SIG-M5 treated with dmso at 0.1 percent for 504 hours (cell line): ENCODE measurements at regions not wholly inside any gene's neighbourhood (a gene's known extent, or its start where the extent isn't known, plus 50 kb on each side); places are given as distances from the start of the nearest gene placed in this dataset.

ENCODE experiments used
- DNase-seq: peaks from one replicate; lab custom pipeline; 2025; ENCODE audit not compliant: unreplicated experiment; lab: John Stamatoyannopoulos, UW

- no peak for DNase-seq
Measured at GRCh38 chr2:199136242-199136641, 321.5 kb downstream of the SATB2 start.

- DNase-seq: no peak
Measured at GRCh38 chr2:199131876-199132275, 325.9 kb downstream of the SATB2 start.

- DNase-seq: no peak
Measured at GRCh38 chr2:199131136-199131655, 326.5 kb downstream of the SATB2 start.

- DNase-seq: no peak
Measured at GRCh38 chr2:199130501-199130900, 327.2 kb downstream of the SATB2 start.

GRCh38 chr2:199128476-199129229 lies 329.1 kb downstream of the SATB2 start:
- DNase-seq: peak; percentile 3

GRCh38 chr2:199119796-199120195 lies 337.9 kb downstream of the SATB2 start:
- no peak for DNase-seq

- no peak for DNase-seq
Measured at GRCh38 chr2:199118673-199119112, 339.0 kb downstream of the SATB2 start.

GRCh38 chr2:199115169-199115568 lies 342.6 kb downstream of the SATB2 start:
- no peak for DNase-seq

GRCh38 chr2:199113111-199113510 lies 344.6 kb downstream of the SATB2 start:
- no peak for DNase-seq

- DNase-seq: peak; percentile 4
Measured at GRCh38 chr2:199111458-199111857, 346.3 kb downstream of the SATB2 start.

GRCh38 chr2:199108056-199108455 lies 349.7 kb downstream of the SATB2 start:
- DNase-seq: no peak

GRCh38 chr2:199105826-199106225 lies 351.9 kb downstream of the SATB2 start:
- DNase-seq: no peak

- no peak for DNase-seq
Measured at GRCh38 chr2:199101487-199101886, 356.3 kb downstream of the SATB2 start.

- no peak for DNase-seq
Measured at GRCh38 chr2:199100326-199101110, 357.2 kb downstream of the SATB2 start.

- no peak for DNase-seq
Measured at GRCh38 chr2:199092419-199092818, 365.3 kb downstream of the SATB2 start.

- DNase-seq: no peak
Measured at GRCh38 chr2:199085261-199085660, 372.5 kb downstream of the SATB2 start.

GRCh38 chr2:199070322-199070949 lies 387.3 kb downstream of the SATB2 start:
- DNase-seq: no peak

GRCh38 chr2:199064201-199064600 lies 393.5 kb downstream of the SATB2 start:
- DNase-seq: no peak

GRCh38 chr2:199057936-199058335 lies 399.8 kb downstream of the SATB2 start:
- DNase-seq: no peak

GRCh38 chr2:199055336-199055735 lies 402.4 kb downstream of the SATB2 start:
- DNase-seq: no peak

GRCh38 chr2:199042660-199043379 lies 414.9 kb downstream of the SATB2 start:
- no peak for DNase-seq
